K562 (cell line): ENCODE measurements at regions not wholly inside any gene's neighbourhood (a gene's known extent, or its start where the extent isn't known, plus 50 kb on each side); places are given as distances from the start of the nearest gene placed in this dataset.

ENCODE experiments used
- ATF7 ChIP-seq: fragments of 450-650 bp; IDR thresholded peaks from 2 replicates; pipeline ENCODE4 v1.7.1; 2014; ENCODE audit warnings: mild to moderate bottlenecking, moderate library complexity
- BRF2 ChIP-seq: IDR thresholded peaks from 3 replicates; pipeline ENCODE4 v1.6.1; 2011; ENCODE audit warnings: borderline replicate concordance, mild to moderate bottlenecking; ENCODE audit not compliant: insufficient read length, insufficient read depth
- EZH2 ChIP-seq: IDR thresholded peaks from 2 replicates; pipeline ENCODE4 v1.6.1; 2012; ENCODE audit warnings: low read depth, mild to moderate bottlenecking, inconsistent platforms, low read length, borderline replicate concordance
- MCM5 ChIP-seq: fragments of 450-650 bp; IDR thresholded peaks from 2 replicates; pipeline ENCODE4 v1.6.1; 2016; ENCODE audit warnings: low read depth
- MEF2D ChIP-seq: conservative IDR thresholded peaks from 2 replicates; pipeline ENCODE4 v1.6.1; 2016; ENCODE audit warnings: low read depth, missing genetic modification characterization, missing compliant biosample characterization
- POLR2A ChIP-seq: fragments of 450-650 bp; conservative IDR thresholded peaks from 2 replicates; pipeline ENCODE4 v1.6.1; 2016
- SMAD1 ChIP-seq: fragments of 150-350 bp; IDR thresholded peaks from 2 replicates; pipeline ENCODE4 v1.6.1; 2014; ENCODE audit warnings: low read length, low read depth; ENCODE audit not compliant: partially characterized antibody
- SPI1 ChIP-seq: IDR thresholded peaks from 2 replicates; pipeline ENCODE4 v1.6.1; 2011; ENCODE audit warnings: low read depth, low read length, control low read depth, borderline replicate concordance
- ZNF133 ChIP-seq: fragments of 250-450 bp; sonication (Bioruptor Pico); IDR thresholded peaks from 2 replicates; pipeline ENCODE4 v1.4.0; 2020; ENCODE audit warnings: mild to moderate bottlenecking
- ZNF24 ChIP-seq: fragments of 450-650 bp; IDR thresholded peaks from 2 replicates; pipeline ENCODE4 v1.6.1; 2016
- TF ChIP-seq, protein P1 (sequence below): fragments of 450-650 bp; formaldehyde crosslinking; conservative IDR thresholded peaks from 2 replicates; pipeline ENCODE4 v1.4.0; 2022; ENCODE audit warnings: mild to moderate bottlenecking, missing genetic modification characterization
- TF ChIP-seq, protein P2 (sequence below): sonication (generic); formaldehyde crosslinking; IDR thresholded peaks from 2 replicates; pipeline ENCODE4 v1.8.1; 2023; ENCODE audit warnings: mild to moderate bottlenecking, missing genetic modification reagents

DNA sequence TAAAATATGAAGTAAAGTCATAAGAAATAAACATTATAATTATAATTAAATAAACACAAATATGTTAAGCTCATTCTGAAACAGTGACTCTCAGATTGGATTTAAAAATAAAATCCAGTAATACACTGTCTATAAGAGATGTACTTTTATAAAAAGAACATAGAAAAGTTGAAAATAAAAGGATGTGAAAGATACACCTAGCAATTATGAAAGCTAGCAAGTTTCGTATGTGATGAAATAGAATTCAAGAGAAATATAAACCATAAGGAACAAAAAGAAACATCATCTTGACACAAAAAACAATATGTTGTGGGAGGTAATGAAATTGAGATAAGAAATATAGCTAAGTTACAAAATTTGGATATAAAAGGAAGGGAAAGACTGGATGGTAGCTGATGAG lies 128.6 kb upstream of the CNR1 start:
- TF ChIP-seq, protein P1, sequence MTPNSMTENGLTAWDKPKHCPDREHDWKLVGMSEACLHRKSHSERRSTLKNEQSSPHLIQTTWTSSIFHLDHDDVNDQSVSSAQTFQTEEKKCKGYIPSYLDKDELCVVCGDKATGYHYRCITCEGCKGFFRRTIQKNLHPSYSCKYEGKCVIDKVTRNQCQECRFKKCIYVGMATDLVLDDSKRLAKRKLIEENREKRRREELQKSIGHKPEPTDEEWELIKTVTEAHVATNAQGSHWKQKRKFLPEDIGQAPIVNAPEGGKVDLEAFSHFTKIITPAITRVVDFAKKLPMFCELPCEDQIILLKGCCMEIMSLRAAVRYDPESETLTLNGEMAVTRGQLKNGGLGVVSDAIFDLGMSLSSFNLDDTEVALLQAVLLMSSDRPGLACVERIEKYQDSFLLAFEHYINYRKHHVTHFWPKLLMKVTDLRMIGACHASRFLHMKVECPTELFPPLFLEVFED (CRISPR knock-in tag) = no peak
- no peak for TF ChIP-seq MEF2D (tag)
- TF ChIP-seq EZH2 = no peak
- TF ChIP-seq, protein P2, sequence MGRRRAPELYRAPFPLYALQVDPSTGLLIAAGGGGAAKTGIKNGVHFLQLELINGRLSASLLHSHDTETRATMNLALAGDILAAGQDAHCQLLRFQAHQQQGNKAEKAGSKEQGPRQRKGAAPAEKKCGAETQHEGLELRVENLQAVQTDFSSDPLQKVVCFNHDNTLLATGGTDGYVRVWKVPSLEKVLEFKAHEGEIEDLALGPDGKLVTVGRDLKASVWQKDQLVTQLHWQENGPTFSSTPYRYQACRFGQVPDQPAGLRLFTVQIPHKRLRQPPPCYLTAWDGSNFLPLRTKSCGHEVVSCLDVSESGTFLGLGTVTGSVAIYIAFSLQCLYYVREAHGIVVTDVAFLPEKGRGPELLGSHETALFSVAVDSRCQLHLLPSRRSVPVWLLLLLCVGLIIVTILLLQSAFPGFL = no peak
- no peak for TF ChIP-seq SPI1
- TF ChIP-seq MCM5 = no peak
- no peak for TF ChIP-seq ZNF133 (CRISPR knock-in tag)
- TF ChIP-seq ZNF24 = no peak
- TF ChIP-seq POLR2A = no peak
- no peak for TF ChIP-seq BRF2
- no peak for TF ChIP-seq ATF7
- no peak for TF ChIP-seq SMAD1
